HG02943 (cell line): ENCODE measurements at regions not wholly inside any gene's neighbourhood (a gene's known extent, or its start where the extent isn't known, plus 50 kb on each side); places are given as distances from the start of the nearest gene placed in this dataset.
A peak's percentile ranks its signal among the peaks of the same experiment; 100 is the strongest.

Experiments
- ATAC-seq: cut with Tn5 transposase; IDR thresholded peaks from one replicate; pipeline ENCODE4 v1.9.1; 2021; ENCODE audit warnings: mild to moderate bottlenecking, low read depth, moderate library complexity; ENCODE audit not compliant: unreplicated experiment

DNA sequence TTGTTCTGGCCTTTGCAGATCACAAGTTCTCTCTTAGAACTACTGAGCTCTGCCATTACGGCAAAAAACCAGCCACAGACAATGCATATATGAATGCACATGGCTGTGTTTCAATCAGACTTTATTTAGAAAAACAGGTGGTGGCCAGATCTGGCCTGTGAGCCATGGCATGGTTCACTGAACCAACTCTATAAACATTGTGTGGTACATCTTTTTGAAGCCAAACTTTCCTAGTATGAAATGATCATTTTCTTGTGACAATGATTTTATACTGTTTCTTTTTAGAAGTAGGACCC, 65.9 kb upstream of the AMZ2 start:
- peak; percentile 40 for ATAC-seq

DNA sequence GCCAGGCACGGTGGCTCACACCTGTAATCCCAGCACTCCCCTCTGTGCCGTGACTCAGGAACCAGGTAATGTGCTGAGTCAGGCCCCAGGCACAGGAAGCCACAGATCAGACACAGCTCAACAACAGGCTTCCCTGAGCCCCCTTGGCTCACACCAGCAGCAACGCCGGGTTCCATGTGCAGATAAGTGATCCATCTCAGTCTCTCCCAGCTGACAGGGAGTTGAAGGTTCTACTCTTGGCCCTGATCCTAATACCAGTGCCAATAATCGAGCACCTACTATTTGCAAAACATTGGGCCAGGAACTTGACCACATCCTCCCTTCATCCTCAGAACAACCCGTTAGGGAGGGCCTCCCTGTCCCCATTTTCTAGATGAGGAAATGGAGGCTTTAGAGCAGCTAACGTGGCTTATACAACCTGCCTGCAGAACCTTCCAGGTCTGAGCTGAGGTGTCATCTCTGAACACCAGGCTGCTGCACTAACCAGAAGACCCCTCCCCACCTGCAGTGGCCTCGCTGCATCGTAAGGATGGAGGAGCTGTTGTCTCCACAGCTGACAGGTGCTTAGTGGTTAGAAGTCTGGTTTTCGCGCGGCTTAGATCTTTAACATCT, 64.8 kb upstream of the AMZ2 start:
- peak; percentile 39 for ATAC-seq

DNA sequence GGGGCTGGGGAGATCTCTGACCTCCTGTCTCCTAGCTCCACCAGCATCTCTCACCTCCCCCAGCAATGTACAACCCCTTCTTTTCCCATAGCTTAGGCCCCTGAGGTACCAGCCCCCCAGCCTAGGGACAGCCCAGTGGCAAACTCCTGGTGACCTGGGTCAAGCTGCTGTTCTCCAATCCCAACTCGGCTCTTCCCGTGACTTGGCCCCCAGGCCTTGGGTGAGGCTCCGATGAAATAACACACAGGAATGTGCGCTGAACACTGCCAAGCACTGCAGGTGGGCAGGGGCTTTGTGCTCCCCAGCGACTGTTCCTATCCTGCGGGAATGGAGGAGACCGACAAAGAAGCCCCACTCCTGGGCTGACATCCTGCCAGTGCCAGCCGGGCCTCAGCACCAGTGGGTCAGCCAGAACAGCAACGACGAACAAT, 63.7 kb upstream of the AMZ2 start:
- ATAC-seq = no peak

DNA sequence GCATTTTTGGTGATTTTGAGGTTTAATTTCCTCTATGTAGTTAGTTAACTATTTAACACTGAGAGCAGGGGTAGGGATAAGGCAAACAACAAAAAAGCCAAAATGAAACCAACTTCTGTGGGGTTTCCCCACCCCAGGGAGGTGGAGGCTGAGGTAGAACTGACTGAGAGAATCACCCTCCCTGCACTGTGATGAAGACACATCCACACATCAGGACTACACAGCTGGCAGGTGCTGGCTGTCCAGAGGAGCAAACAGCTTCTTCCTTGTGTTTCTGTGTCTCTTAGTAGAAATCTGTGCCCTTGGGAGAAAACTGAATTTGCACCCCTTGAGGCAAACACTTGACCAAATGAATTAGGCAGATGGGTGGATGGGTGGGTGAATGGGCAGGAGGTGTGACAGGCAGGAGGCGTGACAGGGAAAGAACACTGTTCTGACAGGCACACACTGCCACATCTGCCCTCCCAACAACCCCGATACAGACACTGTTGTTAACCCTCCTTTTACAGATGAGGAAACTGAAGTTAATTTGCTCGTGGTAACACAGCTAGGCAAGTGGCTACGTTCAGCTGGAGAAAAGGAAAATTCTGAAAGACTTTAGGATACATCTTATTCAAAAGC, 62.9 kb upstream of the AMZ2 start:
- ATAC-seq = peak; percentile 44

DNA sequence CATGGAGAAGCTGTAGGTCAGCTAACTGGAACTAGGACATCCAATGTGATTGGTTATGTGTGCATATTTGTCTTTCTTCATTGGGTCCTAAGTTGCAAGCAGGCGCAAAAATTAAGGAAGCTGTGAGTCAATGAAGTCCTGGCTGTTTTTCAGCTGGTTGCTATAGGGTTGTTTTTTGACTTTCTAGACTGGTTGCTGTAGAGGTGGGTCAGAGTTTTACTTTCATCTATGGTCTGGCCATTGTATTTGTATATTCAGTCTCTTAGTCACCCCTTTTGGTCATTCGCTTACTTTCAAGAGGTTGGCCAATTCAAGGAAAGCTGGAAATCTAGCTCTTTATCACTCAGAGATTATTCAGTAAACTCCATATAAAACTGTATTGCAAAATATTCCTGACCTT, 62.0 kb upstream of the AMZ2 start:
- no peak for ATAC-seq

DNA sequence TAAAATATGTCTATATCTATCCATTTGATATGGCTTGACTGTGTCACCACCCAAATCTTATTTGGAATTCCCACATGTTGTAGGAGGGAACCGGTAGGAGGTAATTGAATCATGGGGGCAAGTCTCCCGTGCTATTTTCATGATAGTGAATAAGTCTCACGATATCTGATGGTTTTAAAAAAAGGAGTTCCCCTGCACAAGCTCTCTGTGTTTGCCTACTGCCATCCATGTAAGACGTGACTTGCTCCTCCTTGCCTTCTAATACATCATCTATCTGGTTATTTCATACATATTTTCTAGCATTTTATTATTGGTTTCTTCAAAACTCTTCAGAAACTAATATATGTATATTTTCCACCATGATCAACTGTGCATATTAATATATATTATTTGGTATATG, 57.3 kb upstream of the AMZ2 start:
- no peak for ATAC-seq

DNA sequence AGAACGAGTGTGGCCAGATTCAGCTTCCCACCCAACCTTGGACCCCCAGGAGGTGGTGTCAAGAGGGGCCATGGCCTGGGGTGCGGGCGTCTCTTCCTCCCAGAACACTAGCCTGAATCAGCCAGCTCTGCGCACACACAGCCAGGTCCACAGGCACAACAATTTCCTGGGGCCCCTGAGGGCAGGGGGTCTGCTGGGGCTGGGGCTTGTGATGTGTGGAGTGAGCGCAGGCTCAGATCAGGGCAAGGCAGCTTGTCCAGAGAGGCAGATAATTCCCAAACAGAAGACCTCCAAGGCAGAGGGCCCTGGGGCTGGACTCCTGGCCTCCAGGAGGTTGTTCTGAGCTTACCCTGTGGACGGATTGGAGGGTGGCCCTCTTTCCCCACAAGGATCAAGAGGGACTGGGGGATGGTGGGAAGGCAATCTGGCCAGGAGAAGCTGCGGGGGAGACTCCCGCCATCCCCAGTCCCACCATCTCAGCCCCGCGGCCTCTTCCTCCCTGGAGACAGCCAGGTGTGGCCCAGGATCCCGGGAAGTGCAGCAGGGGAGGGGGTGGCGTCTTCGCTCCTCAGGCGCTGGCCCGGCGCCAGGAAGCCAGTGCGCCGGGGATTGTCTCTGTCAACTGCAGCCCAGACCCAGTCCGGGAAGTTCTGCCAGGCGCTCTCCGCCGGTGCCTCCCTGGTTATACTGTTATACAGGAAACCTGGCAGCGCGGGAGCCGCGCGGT, 52.0 kb upstream of the AMZ2 start:
- ATAC-seq = no peak

DNA sequence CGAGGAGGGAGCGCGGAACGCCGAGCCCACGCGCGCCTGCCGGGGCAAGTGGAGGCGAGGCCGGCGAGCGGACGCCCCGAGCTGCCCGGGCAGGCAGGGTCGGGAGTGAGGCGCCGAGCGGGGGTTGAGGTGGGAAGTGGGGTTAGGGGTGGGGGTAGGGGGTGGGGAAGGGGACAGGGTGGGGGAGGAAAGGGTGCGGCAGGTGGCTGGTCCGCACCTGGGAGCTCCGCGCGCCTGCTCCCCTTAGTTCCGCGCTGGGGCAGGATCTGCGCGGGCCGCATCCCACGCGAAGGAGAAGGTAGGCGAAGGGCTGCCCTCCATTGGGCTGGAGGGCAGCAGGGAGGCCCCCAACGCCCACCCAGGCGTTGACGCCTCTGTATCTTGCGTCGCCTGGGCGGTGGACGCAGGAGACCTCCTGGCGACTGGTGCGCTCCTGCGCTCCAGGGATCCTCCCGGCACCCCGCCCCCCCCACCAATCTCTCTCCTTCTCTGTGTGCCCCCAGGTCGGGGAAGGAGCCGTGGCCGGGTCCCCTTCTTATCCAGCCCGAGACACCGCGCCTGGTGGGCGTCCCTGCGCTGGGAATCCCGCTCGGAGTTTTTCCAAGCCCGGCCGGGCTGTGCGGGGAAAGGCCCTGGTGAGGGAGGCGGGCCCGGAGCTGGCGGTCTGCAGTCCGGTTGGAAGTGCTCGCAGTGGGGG, 51.3 kb upstream of the AMZ2 start:
- ATAC-seq = no peak

DNA sequence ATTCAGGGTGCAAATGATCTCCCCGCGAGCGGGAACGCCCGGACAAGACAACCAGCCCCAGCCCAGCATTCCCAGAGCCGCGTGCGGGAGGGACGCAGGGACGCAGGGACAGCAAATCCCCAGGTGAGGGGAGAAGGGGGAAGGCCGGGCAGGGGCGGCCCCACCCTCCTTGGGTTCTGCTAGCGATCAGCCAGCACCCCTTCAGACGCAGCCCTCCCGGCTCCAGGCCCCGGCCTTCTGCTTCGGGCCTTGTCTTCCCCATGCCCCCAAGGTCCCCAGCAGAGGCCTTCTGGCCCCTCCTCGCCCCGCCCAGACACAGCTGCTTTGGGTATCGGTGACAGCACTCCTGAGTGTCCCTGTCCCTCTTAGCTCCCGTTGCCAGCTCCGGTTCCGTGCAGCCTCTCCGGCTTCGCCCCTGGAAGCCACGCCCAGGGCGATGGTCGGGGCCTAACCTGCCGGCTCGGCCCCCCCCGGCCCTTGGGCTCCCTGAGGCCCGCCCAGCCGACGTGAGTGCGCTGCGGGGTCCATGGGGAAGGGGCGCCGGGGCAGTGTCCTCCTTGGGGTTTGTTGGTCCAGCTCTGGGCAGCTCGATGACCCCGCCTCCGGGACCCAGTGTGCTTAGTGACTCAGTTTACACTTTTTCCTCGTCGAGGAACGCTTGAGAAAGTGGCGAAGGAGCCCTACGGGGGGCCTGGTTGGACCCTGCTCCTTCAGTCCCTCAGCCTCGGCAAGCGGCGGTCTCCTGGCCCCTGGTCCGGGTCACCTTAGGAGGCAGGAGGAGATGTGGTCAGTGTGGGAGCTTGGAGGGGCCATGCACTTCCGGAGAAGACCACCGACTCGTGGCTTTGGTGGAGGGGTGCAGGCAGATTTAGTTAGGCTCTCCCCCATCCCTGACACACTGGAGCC, 50.5 kb upstream of the AMZ2 start:
- no peak for ATAC-seq

DNA sequence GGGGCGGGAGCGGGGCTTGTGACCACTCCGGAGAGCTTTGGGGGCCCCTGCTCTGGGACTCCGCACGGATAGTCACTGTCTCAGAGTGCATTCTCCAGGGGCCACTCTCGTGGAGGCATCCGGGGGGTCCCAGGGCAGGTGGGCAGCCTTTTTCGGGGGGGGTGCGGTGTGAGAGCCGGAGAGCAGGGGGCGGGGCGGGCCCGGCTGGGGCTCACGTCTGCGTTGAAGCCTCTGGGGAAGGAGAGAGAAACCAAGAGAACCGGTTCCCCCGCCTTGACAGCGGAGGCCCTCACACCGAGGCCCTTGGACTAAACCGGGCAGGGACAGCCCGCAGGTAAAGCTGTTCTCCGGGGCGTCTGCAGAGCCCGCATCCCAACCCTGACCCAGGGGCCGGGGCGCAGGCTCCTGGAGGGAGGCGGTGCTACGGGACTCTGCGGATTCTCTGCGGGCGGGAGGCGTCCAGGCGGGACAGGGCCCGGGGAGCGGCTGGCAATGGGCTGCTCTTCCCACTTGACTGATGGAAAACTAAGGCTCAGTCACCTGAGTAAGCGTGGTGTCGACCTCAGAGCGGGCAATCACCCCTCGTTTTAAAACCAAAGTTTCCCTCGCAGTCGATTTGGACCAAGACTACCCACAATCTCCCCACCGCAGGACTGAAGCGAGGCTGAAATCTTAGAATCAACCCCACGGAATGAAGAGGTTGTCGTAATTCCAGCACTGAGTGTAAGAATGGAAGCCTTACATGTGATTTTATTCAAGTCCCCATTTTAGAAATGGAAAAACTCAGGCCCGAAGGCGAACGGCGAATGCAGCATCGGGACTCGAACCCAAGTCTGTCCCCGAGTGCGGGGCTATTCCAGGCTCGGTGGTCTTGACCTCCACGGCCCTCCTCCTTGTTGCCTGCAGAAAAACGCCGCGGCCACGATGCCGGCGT, 49.6 kb upstream of the AMZ2 start:
- no peak for ATAC-seq
